Suprapubic skin (tissue), 4 donors: ENCODE measurements at regions not wholly inside any gene's neighbourhood (a gene's known extent, or its start where the extent isn't known, plus 50 kb on each side); places are given as distances from the start of the nearest gene placed in this dataset.

ENCODE experiments used
- DNase-seq, 2 donors: peaks; one replicate each; pipeline ENCODE4 v3.0.0-alpha.2; 2019; ENCODE audit warnings: low spot score in 2 of 2
- H3K27ac ChIP-seq: fragments of 200-600 bp; sonication (generic); one replicate; pipeline ENCODE4 v1.5.1; 2019
- H3K27me3 ChIP-seq: fragments of 200-600 bp; sonication (generic); one replicate; pipeline ENCODE4 v1.5.1; 2019
- H3K36me3 ChIP-seq: fragments of 200-600 bp; sonication (generic); one replicate; pipeline ENCODE4 v1.5.1; 2019
- H3K4me1 ChIP-seq: fragments of 200-600 bp; sonication (generic); one replicate; pipeline ENCODE4 v1.5.1; 2019
- H3K4me3 ChIP-seq: fragments of 200-600 bp; sonication (generic); one replicate; pipeline ENCODE4 v1.5.1; 2019; ENCODE audit warnings: mild to moderate bottlenecking
- H3K9me3 ChIP-seq: fragments of 200-600 bp; sonication (generic); one replicate; pipeline ENCODE4 v1.5.1; 2019
- CTCF ChIP-seq, 2 donors: fragments of 200-600 bp in 1 of 2; fragments of 450-650 bp in 1 of 2; sonication (generic) in 1 of 2; IDR thresholded peaks; one replicate each; pipeline ENCODE4 v1.5.1; 2016 to 2019; ENCODE audit warnings: antibody characterized with exemption in 2 of 2, mild to moderate bottlenecking in 1 of 2, moderate library complexity in 1 of 2
- EP300 ChIP-seq: sonication (generic); formaldehyde crosslinking; IDR thresholded peaks from one replicate; pipeline ENCODE4 v1.6.1; 2017; ENCODE audit warnings: antibody characterized with exemption
- POLR2A ChIP-seq, 2 donors: fragments of 450-650 bp; IDR thresholded peaks; one replicate each; pipeline ENCODE4 v1.6.1; 2017; ENCODE audit warnings: antibody characterized with exemption in 2 of 2, mild to moderate bottlenecking in 2 of 2, moderate library complexity in 2 of 2
- POLR2AphosphoS5 ChIP-seq, 3 donors: sonication (generic); formaldehyde crosslinking; IDR thresholded peaks; one replicate each; pipeline ENCODE4 v1.6.1; 2017; ENCODE audit warnings: antibody characterized with exemption in 3 of 3
- WGBS: methylation state at CpG from one replicate; pipeline ENCODE4 v1.1.5; 2018; 5-methylcytosine and 5-hydroxymethylcytosine counted together

- H3K4me3 ChIP-seq, result no peak overlapping the region
- no peaks in the 10 kb centered on the region for H3K4me1 ChIP-seq
- no peaks in the 10 kb centered on the region for H3K9me3 ChIP-seq
- no peak for DNase-seq
- no peaks in the 10 kb centered on the region for H3K27me3 ChIP-seq
- H3K36me3 ChIP-seq, result no peaks in the 10 kb centered on the region
- WGBS, result 72% methylated on average over 3 of the region's 3 CpGs
- no peak for TF ChIP-seq POLR2A (IDR thresholded peaks at IDR 0.05)
- no peak for TF ChIP-seq POLR2AphosphoS5 (IDR thresholded peaks at IDR 0.05)
- TF ChIP-seq CTCF (IDR thresholded peaks at IDR 0.05), result no peak
- TF ChIP-seq EP300, result no peak
- no peak overlapping the region for H3K27ac ChIP-seq
These were observed 228.1 kb downstream of the PAX1 start for GRCh38 chr20:21933526-21933925.

DNA sequence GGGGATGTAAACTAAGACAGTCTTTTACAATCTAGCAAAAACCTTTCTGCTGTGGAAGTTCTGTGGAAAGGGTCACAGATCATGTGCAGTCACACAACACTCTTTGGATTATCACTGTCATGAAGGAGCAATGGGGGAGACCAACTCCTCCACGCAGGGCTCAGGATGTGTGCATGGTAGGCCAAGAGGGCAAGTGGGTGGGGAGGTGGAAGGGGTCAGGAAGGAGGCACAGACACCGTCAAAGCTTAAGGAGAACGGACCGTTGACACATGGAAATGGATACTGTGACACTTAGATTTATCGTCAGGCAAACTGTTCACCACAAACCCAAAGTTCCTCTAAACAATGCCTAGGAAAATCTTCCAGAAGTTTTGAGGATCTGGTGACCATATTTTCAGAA is 215.8 kb downstream of the PAX1 start:
- Histone ChIP-seq H3K27ac (no peak overlapping the region), H3K4me3 (no peak overlapping the region), H3K9me3 (no peaks in the 10 kb centered on the region), H3K27me3 (no peaks in the 10 kb centered on the region), H3K36me3 (no peaks in the 10 kb centered on the region), H3K4me1 (no peaks in the 10 kb centered on the region)
- DNase-seq, result no peak
- TF ChIP-seq CTCF (IDR thresholded peaks at IDR 0.05) (no peak), EP300 (no peak), POLR2A (IDR thresholded peaks at IDR 0.05) (no peak), POLR2AphosphoS5 (IDR thresholded peaks at IDR 0.05) (no peak)
- 58% methylated on average over 5 of the region's 5 CpGs for WGBS

DNA sequence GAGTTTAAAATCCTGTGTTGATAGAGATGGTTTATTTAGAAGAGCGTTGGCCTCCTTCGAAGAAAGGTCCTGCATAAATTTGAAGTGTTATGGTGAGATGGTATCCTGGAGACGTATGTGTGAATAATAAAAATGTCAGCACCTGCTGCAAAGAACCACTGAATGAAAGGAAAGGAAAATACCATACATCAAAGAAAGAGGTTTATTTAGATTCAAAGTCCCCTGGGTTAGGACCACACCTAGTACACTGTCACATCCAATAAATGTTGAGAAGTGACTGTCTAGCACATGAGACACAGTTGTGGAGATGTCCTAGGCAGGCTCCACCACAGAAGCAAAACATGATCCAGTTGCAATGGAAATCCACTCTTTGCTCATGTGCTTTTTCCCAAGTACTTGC is 214.7 kb downstream of the PAX1 start:
- no peak for DNase-seq
- Histone ChIP-seq H3K4me3 (no peak overlapping the region), H3K4me1 (no peaks in the 10 kb centered on the region), H3K9me3 (no peaks in the 10 kb centered on the region), H3K27me3 (no peaks in the 10 kb centered on the region), H3K36me3 (no peaks in the 10 kb centered on the region), H3K27ac (no peak overlapping the region)
- 61% methylated on average over 3 of the region's 3 CpGs for WGBS
- TF ChIP-seq CTCF (IDR thresholded peaks at IDR 0.05), result no peak
- no peak for TF ChIP-seq EP300
- TF ChIP-seq POLR2AphosphoS5 (IDR thresholded peaks at IDR 0.05), result no peak
- TF ChIP-seq POLR2A (IDR thresholded peaks at IDR 0.05), result no peak

DNA sequence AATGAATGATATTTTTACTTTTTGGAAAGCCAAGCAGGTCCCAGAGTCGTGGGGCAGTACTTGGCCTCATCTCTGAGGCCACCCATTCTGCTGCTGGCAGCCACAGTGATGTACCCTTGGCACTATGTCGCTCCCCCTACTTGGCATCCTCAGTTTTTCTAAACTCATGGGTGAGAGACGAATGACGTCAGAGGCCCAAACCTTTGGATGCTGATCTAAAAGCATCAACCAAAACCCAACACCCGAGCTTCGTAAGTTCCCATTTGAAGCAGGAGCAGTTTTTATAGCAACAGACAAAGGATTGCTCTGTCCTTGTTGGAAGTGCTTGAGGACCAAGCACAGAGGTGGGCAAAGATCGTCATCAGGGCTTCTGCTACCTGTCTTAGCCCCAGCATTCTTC is 212.9 kb downstream of the PAX1 start:
- H3K27ac ChIP-seq, result no peak overlapping the region
- WGBS, result 79% methylated on average over 7 of the region's 7 CpGs
- no peak for DNase-seq
- H3K4me3 ChIP-seq, result no peak overlapping the region
- no peaks in the 10 kb centered on the region for H3K9me3 ChIP-seq
- no peaks in the 10 kb centered on the region for H3K27me3 ChIP-seq
- H3K36me3 ChIP-seq, result no peaks in the 10 kb centered on the region
- no peaks in the 10 kb centered on the region for H3K4me1 ChIP-seq
- TF ChIP-seq EP300 (no peak), POLR2AphosphoS5 (IDR thresholded peaks at IDR 0.05) (no peak), CTCF (IDR thresholded peaks at IDR 0.05) (no peak), POLR2A (IDR thresholded peaks at IDR 0.05) (no peak)

DNA sequence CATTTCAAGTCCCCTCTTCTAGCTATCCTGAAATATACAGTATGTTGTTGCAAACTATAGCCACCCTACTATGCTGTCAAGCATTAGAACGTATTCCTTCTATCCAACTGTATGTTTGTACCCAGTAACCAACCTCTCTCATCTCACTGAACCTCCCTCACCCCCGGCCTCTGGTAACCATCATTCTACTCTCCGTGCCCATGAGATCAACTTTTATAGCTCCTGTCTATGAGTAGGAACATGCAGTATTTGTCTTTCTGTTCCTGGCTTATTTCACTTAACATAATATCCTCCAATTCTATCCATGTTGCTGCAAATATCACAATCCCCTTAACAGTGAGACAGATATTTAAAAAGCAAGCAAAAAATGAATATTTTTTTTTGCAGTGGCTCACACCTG is 196.9 kb downstream of the PAX1 start:
- WGBS, result 83% methylated on average over 3 of the region's 3 CpGs
- Histone ChIP-seq H3K4me1 (no peaks in the 10 kb centered on the region), H3K9me3 (no peaks in the 10 kb centered on the region), H3K27me3 (no peaks in the 10 kb centered on the region), H3K4me3 (no peak overlapping the region), H3K27ac (no peak overlapping the region), H3K36me3 (no peaks in the 10 kb centered on the region)
- no peak for TF ChIP-seq POLR2A (IDR thresholded peaks at IDR 0.05)
- TF ChIP-seq EP300, result no peak
- no peak for TF ChIP-seq POLR2AphosphoS5 (IDR thresholded peaks at IDR 0.05)
- no peak for TF ChIP-seq CTCF (IDR thresholded peaks at IDR 0.05)
- DNase-seq, result no peak
